ENCODE measurements at regions not wholly inside any gene's neighbourhood (a gene's known extent, or its start where the extent isn't known, plus 50 kb on each side); places are given as distances from the start of the nearest gene placed in this dataset.

- TF ChIP-seq CTCF (IDR thresholded peaks at IDR 0.05) (no peak), EP300 (IDR thresholded peaks at IDR 0.05) (no peak)
These were observed 75.2 kb downstream of the SPRING1 start for GRCh38 chr12:116662612-116663144.

Measured in ovary (tissue), 3 donors.